ENCODE measurements at regions not wholly inside any gene's neighbourhood (a gene's known extent, or its start where the extent isn't known, plus 50 kb on each side); places are given as distances from the start of the nearest gene placed in this dataset.

GRCh38 chr6:14386263-14386662, 268.7 kb downstream of the CD83 start:
- ChIA-PET POLR2A (no interaction called here), CTCF (no interaction called here)
- H3K9me3 Mint-ChIP-seq: no peaks in the 10 kb centered on the region
- H3K4me3 Mint-ChIP-seq: no peak overlapping the region
- no peak overlapping the region for H3K27ac Mint-ChIP-seq
- H3K36me3 Mint-ChIP-seq: peaks cover 7% of the 10 kb centered on the region
- DNase-seq (ENCODE audit: low spot score): no peak
- no peaks in the 10 kb centered on the region for H3K27me3 Mint-ChIP-seq (ENCODE audit: low read depth)
- no peak for TF ChIP-seq FOXP1 (CRISPR knock-in tag; IDR thresholded peaks at IDR 0.05; ENCODE audit: borderline replicate concordance)
- TF ChIP-seq ZMAT4 (CRISPR knock-in tag; IDR thresholded peaks at IDR 0.05): no peak
- no peak for TF ChIP-seq CDX4 (CRISPR knock-in tag; IDR thresholded peaks at IDR 0.05; ENCODE audit: borderline replicate concordance)
- TF ChIP-seq HMGA2 (CRISPR knock-in tag; IDR thresholded peaks at IDR 0.05): no peak
- TF ChIP-seq GTF2I (CRISPR knock-in tag; conservative IDR thresholded peaks at IDR 0.05): no peak
- no peak for TF ChIP-seq PREB (CRISPR knock-in tag; IDR thresholded peaks at IDR 0.05; ENCODE audit: borderline replicate concordance)
- no peak for TF ChIP-seq ZNF219 (CRISPR knock-in tag; IDR thresholded peaks at IDR 0.05; ENCODE audit: borderline replicate concordance)
- TF ChIP-seq ZNF512 (CRISPR knock-in tag; IDR thresholded peaks at IDR 0.05; ENCODE audit: borderline replicate concordance): no peak
- TF ChIP-seq ZNF425 (CRISPR knock-in tag; conservative IDR thresholded peaks at IDR 0.05): no peak
- peaks cover 73% of the 10 kb centered on the region for H3K4me1 Mint-ChIP-seq
- ATAC-seq: no peak

- H3K27me3 Mint-ChIP-seq (ENCODE audit: low read depth): no peaks in the 10 kb centered on the region; the same call in 1 of the 2 replicates
- no peak for DNase-seq (ENCODE audit: low spot score)
- H3K4me3 Mint-ChIP-seq: no peak overlapping the region
- ATAC-seq: no peak
- ChIA-PET POLR2A (no interaction called here), CTCF (no interaction called here)
- TF ChIP-seq TEAD4 (CRISPR knock-in tag; IDR thresholded peaks at IDR 0.05): no peak
- peak; percentile 57; the same call in 1 of the 2 replicates for TF ChIP-seq ZNF121 (CRISPR knock-in tag; IDR thresholded peaks at IDR 0.05)
- H3K36me3 Mint-ChIP-seq: peaks cover 7% of the 10 kb centered on the region
- no peaks in the 10 kb centered on the region for H3K9me3 Mint-ChIP-seq
- no peak overlapping the region for H3K27ac Mint-ChIP-seq
- H3K4me1 Mint-ChIP-seq: peaks cover 69% of the 10 kb centered on the region
These were observed 269.1 kb downstream of the CD83 start for GRCh38 chr6:14386668-14387067.

GRCh38 chr6:14388371-14388770, 270.8 kb downstream of the CD83 start:
- H3K9me3 Mint-ChIP-seq: peaks cover 4% of the 10 kb centered on the region; the same call in 1 of the 2 replicates
- peaks cover 52% of the 10 kb centered on the region for H3K4me1 Mint-ChIP-seq
- H3K4me3 Mint-ChIP-seq: no peak overlapping the region
- POLR2A ChIA-PET: interaction anchor here (0.5 kb wide), 1 partner anchor 843 kb away, joined by 5 read pairs; no protein-coding TSS in a partner anchor
- CTCF ChIA-PET: no interaction called here
- DNase-seq (ENCODE audit: low spot score) (no peak), ATAC-seq (no peak)
- H3K27me3 Mint-ChIP-seq (ENCODE audit: low read depth): no peaks in the 10 kb centered on the region; the same call in 1 of the 2 replicates
- H3K27ac Mint-ChIP-seq: no peak overlapping the region
- peaks cover 11% of the 10 kb centered on the region for H3K36me3 Mint-ChIP-seq
- TF ChIP-seq GABPB1 (CRISPR knock-in tag; IDR thresholded peaks at IDR 0.05) (no peak), AR (CRISPR knock-in tag; IDR thresholded peaks at IDR 0.05) (no peak), ZBTB21 (CRISPR knock-in tag; IDR thresholded peaks at IDR 0.05; ENCODE audit: borderline replicate concordance) (no peak), SOX15 (CRISPR knock-in tag; IDR thresholded peaks at IDR 0.05) (no peak), NR1H2 (CRISPR knock-in tag; IDR thresholded peaks at IDR 0.05) (no peak), IRF1 (CRISPR knock-in tag; IDR thresholded peaks at IDR 0.05) (no peak), ZNF138 (CRISPR knock-in tag; conservative IDR thresholded peaks at IDR 0.05) (no peak), ZNF219 (CRISPR knock-in tag; IDR thresholded peaks at IDR 0.05; ENCODE audit: borderline replicate concordance) (no peak), ATF1 (CRISPR knock-in tag; IDR thresholded peaks at IDR 0.05) (no peak), HMGXB4 (CRISPR knock-in tag; IDR thresholded peaks at IDR 0.05) (no peak)
